ENCODE measurements at regions not wholly inside any gene's neighbourhood (a gene's known extent, or its start where the extent isn't known, plus 50 kb on each side); places are given as distances from the start of the nearest gene placed in this dataset.

- peak; percentile 83 for DNase-seq (ENCODE audit: low read depth)
- H3K9me3 ChIP-seq (ENCODE audit: control insufficient read depth, low read length), result peaks cover 6% of the 10 kb centered on the region
- H3K4me1 ChIP-seq (ENCODE audit: control insufficient read depth, insufficient read depth, low read length), result peaks cover 34% of the 10 kb centered on the region
- H3K4me3 ChIP-seq (ENCODE audit: low read length), result peak overlapping the region; percentile 9
- peak overlapping the region; percentile 81 for H3K9ac ChIP-seq (ENCODE audit: low read length)
- H3K27me3 ChIP-seq (replicated peaks; ENCODE audit: control insufficient read depth, insufficient read depth, low read length), result no peaks in the 10 kb centered on the region
- H3K36me3 ChIP-seq (ENCODE audit: control insufficient read depth, insufficient read depth, low read length, severe bottlenecking), result no peaks in the 10 kb centered on the region
Observed at GRCh38 chr2:215693193-215693998, 257.5 kb upstream of the FN1 start.

- Histone ChIP-seq H3K9me3 (ENCODE audit: control insufficient read depth, low read length) (no peaks in the 10 kb centered on the region), H3K9ac (ENCODE audit: low read length) (peak overlapping the region; percentile 81), H3K36me3 (ENCODE audit: control insufficient read depth, insufficient read depth, low read length, severe bottlenecking) (no peaks in the 10 kb centered on the region), H3K4me1 (ENCODE audit: control insufficient read depth, insufficient read depth, low read length) (peaks cover 34% of the 10 kb centered on the region), H3K27me3 (replicated peaks; ENCODE audit: control insufficient read depth, insufficient read depth, low read length) (no peaks in the 10 kb centered on the region), H3K4me3 (ENCODE audit: low read length) (no peak overlapping the region)
- DNase-seq (ENCODE audit: low read depth), result peak; percentile 46
Observed at GRCh38 chr2:215692387-215693079, 256.7 kb upstream of the FN1 start.

GRCh38 chr2:215691346-215691745 is 255.5 kb upstream of the FN1 start:
- no peaks in the 10 kb centered on the region for H3K27me3 ChIP-seq (replicated peaks; ENCODE audit: control insufficient read depth, insufficient read depth, low read length)
- H3K4me3 ChIP-seq (ENCODE audit: low read length), result no peak overlapping the region
- H3K9me3 ChIP-seq (ENCODE audit: control insufficient read depth, low read length), result no peaks in the 10 kb centered on the region
- peaks cover 34% of the 10 kb centered on the region for H3K4me1 ChIP-seq (ENCODE audit: control insufficient read depth, insufficient read depth, low read length)
- H3K36me3 ChIP-seq (ENCODE audit: control insufficient read depth, insufficient read depth, low read length, severe bottlenecking), result no peaks in the 10 kb centered on the region
- no peak for DNase-seq (ENCODE audit: low read depth)
- peak overlapping the region; percentile 81 for H3K9ac ChIP-seq (ENCODE audit: low read length)

GRCh38 chr2:215687149-215688031 is 251.5 kb upstream of the FN1 start:
- DNase-seq (ENCODE audit: low read depth), result no peak
- no peaks in the 10 kb centered on the region for H3K9me3 ChIP-seq (ENCODE audit: control insufficient read depth, low read length)
- H3K9ac ChIP-seq (ENCODE audit: low read length), result no peak overlapping the region
- no peaks in the 10 kb centered on the region for H3K36me3 ChIP-seq (ENCODE audit: control insufficient read depth, insufficient read depth, low read length, severe bottlenecking)
- no peak overlapping the region for H3K4me3 ChIP-seq (ENCODE audit: low read length)
- peaks cover 30% of the 10 kb centered on the region for H3K4me1 ChIP-seq (ENCODE audit: control insufficient read depth, insufficient read depth, low read length)
- no peaks in the 10 kb centered on the region for H3K27me3 ChIP-seq (replicated peaks; ENCODE audit: control insufficient read depth, insufficient read depth, low read length)

GRCh38 chr2:215685238-215685990 is 249.5 kb upstream of the FN1 start:
- Histone ChIP-seq H3K4me1 (ENCODE audit: control insufficient read depth, insufficient read depth, low read length) (peaks cover 35% of the 10 kb centered on the region), H3K27me3 (replicated peaks; ENCODE audit: control insufficient read depth, insufficient read depth, low read length) (no peaks in the 10 kb centered on the region), H3K9me3 (ENCODE audit: control insufficient read depth, low read length) (no peaks in the 10 kb centered on the region), H3K9ac (ENCODE audit: low read length) (peak overlapping the region; percentile 58), H3K36me3 (ENCODE audit: control insufficient read depth, insufficient read depth, low read length, severe bottlenecking) (no peaks in the 10 kb centered on the region), H3K4me3 (ENCODE audit: low read length) (no peak overlapping the region)
- no peak for DNase-seq (ENCODE audit: low read depth)

- Histone ChIP-seq H3K9ac (ENCODE audit: low read length) (peak overlapping the region; percentile 58), H3K9me3 (ENCODE audit: control insufficient read depth, low read length) (no peaks in the 10 kb centered on the region), H3K36me3 (ENCODE audit: control insufficient read depth, insufficient read depth, low read length, severe bottlenecking) (no peaks in the 10 kb centered on the region), H3K4me1 (ENCODE audit: control insufficient read depth, insufficient read depth, low read length) (peaks cover 36% of the 10 kb centered on the region), H3K4me3 (ENCODE audit: low read length) (no peak overlapping the region), H3K27me3 (replicated peaks; ENCODE audit: control insufficient read depth, insufficient read depth, low read length) (no peaks in the 10 kb centered on the region)
- DNase-seq (ENCODE audit: low read depth), result peak; percentile 44
Observed at GRCh38 chr2:215684448-215685237, 248.8 kb upstream of the FN1 start.

GRCh38 chr2:215683295-215683694 is 247.4 kb upstream of the FN1 start:
- Histone ChIP-seq H3K9ac (ENCODE audit: low read length) (no peak overlapping the region), H3K4me1 (ENCODE audit: control insufficient read depth, insufficient read depth, low read length) (peaks cover 36% of the 10 kb centered on the region), H3K4me3 (ENCODE audit: low read length) (no peak overlapping the region), H3K36me3 (ENCODE audit: control insufficient read depth, insufficient read depth, low read length, severe bottlenecking) (no peaks in the 10 kb centered on the region), H3K27me3 (replicated peaks; ENCODE audit: control insufficient read depth, insufficient read depth, low read length) (no peaks in the 10 kb centered on the region), H3K9me3 (ENCODE audit: control insufficient read depth, low read length) (no peaks in the 10 kb centered on the region)
- no peak for DNase-seq (ENCODE audit: low read depth)

- Histone ChIP-seq H3K9me3 (ENCODE audit: control insufficient read depth, low read length) (no peaks in the 10 kb centered on the region), H3K4me1 (ENCODE audit: control insufficient read depth, insufficient read depth, low read length) (peaks cover 36% of the 10 kb centered on the region), H3K9ac (ENCODE audit: low read length) (peak overlapping the region; percentile 54), H3K27me3 (replicated peaks; ENCODE audit: control insufficient read depth, insufficient read depth, low read length) (no peaks in the 10 kb centered on the region), H3K36me3 (ENCODE audit: control insufficient read depth, insufficient read depth, low read length, severe bottlenecking) (no peaks in the 10 kb centered on the region), H3K4me3 (ENCODE audit: low read length) (peak overlapping the region; percentile 58)
- DNase-seq (ENCODE audit: low read depth), result no peak
Observed at GRCh38 chr2:215681799-215682596, 246.1 kb upstream of the FN1 start.

GRCh38 chr2:215680605-215681598 is 245.0 kb upstream of the FN1 start:
- H3K36me3 ChIP-seq (ENCODE audit: control insufficient read depth, insufficient read depth, low read length, severe bottlenecking), result no peaks in the 10 kb centered on the region
- no peaks in the 10 kb centered on the region for H3K27me3 ChIP-seq (replicated peaks; ENCODE audit: control insufficient read depth, insufficient read depth, low read length)
- peak overlapping the region; percentile 72 for H3K9ac ChIP-seq (ENCODE audit: low read length)
- H3K9me3 ChIP-seq (ENCODE audit: control insufficient read depth, low read length), result no peaks in the 10 kb centered on the region
- H3K4me3 ChIP-seq (ENCODE audit: low read length), result peak overlapping the region; percentile 58
- peaks cover 33% of the 10 kb centered on the region for H3K4me1 ChIP-seq (ENCODE audit: control insufficient read depth, insufficient read depth, low read length)
- DNase-seq (ENCODE audit: low read depth), result peak; percentile 80
